CD1c-positive myeloid dendritic cell (primary cell): ENCODE measurements at regions not wholly inside any gene's neighbourhood (a gene's known extent, or its start where the extent isn't known, plus 50 kb on each side); places are given as distances from the start of the nearest gene placed in this dataset.

Experiments used
- DNase-seq: peaks from one replicate; pipeline ENCODE4 v3.0.0-alpha.2; 2016; ENCODE audit errors: extremely low spot score

DNA sequence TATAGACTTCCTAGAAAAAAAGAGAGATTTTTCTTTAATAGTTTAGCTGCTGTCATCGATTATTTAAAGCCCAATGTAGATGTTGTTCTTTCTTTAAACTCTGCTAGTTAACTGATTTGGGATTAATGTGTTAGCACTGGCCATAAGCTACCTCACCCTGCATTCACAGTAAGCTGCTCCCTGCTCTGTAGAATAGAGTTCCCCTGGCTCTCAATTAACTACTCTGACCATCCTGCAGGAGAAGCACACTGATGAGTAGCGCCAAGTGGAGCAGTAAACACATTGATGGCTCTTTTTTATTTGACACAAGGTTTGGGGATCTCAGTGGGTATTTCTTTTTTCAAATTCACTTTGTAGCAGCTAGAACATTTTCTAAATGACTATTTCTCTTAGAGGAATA, 807.9 kb upstream of the ZNF608 start:
- DNase-seq, result no peak

DNA sequence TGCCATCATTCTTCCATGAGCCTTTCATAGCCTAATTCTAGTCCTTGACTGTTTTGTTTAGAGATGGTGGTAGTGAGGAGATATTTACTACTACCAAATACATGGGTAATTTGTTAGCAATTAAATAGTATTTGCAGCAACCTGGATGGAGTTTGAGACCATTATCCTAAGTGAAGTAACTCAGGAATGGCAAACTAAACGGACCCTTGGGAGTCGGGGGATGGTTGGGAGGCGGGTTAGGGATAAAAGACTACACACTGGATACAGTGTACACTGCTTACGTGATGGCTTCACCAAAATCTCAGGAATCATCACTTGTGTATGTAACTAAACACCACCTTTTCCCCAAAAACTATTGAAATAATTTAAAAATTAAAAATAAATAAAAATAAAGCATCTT, 809.2 kb upstream of the ZNF608 start:
- DNase-seq, result no peak

DNA sequence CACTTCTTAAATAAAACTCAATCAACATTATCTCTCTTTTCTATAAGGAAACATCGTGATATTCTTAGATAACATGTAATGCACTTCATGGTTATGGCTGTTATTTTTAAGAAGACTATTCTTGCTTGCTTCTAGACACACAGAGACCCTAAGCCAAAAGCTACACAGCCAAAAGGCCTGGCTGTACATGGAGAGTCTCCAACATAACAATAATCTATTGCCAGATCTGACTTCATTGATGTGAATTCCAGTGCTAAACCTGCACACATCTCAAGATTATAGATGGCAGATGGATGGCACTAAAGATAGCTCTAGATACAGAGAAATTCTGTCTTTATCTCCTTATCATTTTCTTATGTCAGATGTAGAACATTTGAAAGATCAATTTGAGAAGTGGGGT, 811.6 kb upstream of the ZNF608 start:
- DNase-seq, result no peak

DNA sequence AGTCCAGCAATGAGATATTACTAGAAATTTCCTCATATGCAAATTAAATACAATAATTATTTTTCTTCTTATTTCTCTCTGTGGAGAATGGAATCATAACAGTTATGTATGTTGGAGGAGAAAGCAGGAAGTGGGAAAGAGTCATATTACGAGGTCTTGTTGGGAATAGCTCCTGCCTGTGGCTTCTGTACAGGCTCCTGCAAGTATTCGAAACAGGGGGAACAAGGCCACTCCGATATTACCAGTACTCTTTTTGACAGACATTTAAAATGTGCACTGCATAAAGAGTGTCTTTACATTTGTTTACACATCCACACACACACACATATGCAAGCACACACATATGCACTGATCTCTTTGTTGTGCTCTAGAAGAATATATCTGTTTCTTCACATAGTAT, 812.0 kb upstream of the ZNF608 start:
- DNase-seq, result no peak

DNA sequence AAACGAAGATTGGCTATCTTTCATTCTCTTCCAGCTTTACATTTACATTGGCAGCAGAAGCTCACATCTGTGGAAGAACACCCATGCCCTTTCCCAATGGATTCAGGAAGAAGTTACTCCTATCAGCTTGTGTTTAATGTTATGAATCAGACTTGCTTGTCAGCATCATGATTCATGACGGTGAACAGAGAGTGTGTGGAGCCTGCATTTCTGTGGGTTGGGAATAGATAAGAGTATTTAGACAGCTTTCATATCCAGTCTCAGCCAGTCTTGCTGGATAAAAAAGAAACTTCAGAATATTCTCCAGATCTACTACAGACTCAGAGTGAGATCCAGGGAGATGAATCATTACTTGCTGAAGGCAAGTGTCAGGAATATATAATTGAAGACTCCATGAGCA, 812.9 kb upstream of the ZNF608 start:
- DNase-seq, result no peak

DNA sequence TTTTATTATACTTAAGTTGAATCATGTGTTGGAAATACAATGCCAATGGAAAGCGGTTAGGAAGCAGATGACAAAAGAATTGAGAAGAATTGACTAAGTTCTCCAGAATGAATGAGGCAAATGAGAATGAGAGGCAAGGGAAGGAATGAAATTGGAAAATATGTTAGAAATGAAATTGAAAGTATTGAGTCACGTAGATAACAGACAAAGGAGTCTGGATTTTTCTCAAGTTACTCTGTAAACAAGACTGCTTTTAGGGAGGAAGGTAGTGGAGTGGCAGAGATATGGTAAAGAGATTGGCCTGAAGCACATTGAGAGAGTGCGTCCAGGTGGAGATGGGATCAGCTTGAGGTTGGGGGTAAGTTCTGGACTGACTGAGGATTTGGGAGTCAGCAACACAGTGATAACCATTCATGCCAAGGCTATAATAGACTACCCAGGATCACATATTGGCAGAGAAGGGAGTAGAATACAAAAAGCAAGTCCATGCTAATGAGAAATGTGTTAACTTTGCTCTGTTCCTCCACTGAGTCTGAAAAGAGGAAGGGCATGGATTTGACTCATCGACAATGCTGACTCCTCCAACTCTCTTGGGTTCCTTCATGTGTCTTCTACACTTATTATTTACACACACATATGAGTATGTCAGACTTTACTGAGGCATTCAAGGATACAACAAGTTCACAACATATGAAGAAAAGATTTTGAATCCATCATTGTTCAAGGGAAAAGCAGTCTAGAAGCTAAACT, 814.2 kb upstream of the ZNF608 start:
- no peak for DNase-seq

DNA sequence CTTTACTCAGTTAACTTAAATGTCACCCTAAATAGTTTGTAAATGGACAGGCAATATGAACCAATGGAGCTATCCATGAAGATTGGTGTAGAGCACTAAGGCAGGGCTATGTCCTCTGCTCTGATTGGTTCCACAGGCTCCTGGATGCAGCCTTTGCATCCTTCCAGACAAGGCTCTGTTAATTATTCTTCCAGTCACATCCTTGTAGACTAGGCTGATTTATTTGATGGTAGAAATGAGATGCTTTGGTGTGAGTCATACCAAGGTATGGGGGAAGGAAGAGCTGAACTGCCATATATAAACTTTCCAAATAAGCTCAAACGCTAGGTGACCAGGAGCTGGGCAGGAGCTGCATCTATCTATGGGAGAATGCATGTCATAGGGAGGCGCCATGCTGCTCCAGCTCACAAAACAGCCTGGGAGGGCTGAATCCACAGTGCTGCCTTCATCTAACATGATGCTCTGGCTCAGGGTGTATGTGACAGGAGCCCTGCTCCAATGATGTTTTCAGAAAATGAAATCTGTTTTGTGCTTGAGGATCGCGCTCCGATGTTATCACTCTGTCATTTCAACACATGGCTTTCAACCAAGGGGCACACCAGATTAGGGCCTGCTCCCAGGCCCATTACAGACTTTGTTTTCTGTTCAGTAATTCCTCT, 818.0 kb upstream of the ZNF608 start:
- no peak for DNase-seq

DNA sequence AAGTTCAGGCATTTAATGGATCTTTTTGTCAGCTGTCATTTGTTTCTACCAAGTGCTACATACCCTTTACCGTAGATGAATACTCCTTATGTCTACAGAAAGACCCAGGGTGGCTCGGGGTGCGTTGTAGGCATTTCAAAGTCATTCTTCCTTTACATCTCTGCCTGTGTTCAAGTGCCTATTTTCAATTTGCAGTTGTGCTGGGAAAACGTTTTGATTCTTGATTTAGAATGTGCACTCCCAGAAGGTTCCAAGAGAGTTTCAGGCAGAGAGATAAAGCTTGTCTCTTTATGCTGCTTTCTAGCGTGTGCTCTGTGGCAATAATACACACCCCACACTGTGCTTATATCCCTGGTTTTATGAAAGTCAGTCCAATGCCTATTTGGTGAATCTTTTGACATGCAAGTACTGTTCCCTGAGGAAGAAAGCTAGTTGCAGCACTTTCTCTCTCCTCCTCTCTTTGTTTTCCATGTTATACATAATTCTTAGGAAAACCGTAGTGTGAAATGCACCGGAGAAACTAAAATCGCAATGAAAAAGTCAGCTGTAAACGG, 828.1 kb upstream of the ZNF608 start:
- DNase-seq, result no peak

DNA sequence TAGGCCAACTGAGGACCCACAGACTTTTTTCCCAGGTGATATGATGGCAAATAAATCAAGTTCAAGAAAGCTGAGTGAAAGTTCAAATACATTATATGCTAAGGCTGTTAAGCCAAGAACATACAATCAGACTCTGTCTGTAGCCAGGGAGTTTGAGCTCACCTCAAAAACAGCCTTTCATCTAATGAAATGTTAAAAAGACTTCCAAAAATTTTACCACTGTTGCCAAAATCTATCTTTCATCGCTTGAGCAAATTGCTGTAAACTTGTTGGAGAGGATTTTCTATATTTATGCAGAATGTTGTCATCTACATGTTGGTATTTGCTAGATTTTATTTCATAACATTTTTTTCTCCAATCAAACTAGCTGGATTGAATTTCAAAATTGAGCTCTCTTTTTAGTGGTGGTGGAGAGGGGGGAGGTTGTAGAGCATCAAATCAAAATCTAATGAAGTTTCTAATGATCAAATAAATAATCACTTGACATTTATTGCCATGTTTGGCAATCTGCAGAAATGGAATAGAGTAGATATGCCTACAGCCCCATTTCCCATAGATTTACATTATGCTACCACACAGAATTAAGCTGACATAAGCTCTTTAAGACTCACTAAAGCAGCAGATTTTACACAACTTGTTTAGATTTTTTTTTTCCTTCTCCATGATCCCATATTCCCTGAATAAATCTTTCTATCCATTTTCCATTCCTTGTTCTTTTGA, 828.9 kb upstream of the ZNF608 start:
- DNase-seq, result no peak

DNA sequence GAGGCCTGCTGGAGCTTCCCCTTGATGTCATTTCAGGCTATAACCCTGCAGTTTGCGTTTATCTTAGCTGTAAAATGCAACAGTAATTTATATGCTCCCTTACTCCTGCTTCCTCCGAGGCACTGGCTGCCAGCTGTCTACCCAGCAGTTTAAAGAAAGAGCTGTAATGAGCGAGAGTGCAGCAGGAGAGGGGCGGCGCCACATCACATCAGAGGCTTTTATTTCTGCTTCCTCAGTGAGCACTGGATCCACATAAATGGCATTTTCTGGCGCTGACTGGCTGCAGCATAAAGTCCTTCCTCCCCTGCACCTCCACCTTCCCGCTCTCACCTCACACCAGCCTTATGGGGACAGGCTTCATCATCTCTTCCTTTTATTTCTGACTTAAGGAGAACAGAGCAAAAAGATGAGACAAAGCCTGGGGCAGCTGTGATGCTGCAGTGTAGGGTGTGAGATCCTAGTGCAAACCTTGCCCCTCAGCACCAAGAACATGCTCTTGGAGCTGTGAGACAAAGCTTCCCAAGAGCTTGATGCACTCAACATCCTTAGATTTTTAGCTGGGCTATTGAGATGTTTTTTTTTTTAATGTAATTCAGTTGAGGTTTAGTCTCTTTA, 829.6 kb upstream of the ZNF608 start:
- no peak for DNase-seq

DNA sequence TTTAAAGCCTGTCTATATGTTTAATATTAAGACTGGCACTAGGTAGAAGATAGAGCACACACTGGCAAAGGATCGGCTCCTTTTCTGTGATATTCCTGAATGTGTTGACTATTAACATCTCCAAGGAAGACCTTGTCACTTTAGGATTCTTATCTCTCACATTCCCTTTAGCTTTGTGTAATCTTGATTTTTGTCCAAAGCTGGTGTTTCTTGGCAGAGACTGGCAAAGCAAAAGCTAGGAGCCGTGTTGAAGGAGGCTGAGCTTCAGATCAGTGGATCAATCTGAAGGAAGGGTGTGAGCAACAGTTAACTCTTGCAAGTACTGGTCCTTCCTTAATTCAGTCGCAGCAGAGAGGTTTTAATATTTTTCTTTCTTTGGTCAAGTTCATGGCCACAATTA, 830.4 kb upstream of the ZNF608 start:
- no peak for DNase-seq

DNA sequence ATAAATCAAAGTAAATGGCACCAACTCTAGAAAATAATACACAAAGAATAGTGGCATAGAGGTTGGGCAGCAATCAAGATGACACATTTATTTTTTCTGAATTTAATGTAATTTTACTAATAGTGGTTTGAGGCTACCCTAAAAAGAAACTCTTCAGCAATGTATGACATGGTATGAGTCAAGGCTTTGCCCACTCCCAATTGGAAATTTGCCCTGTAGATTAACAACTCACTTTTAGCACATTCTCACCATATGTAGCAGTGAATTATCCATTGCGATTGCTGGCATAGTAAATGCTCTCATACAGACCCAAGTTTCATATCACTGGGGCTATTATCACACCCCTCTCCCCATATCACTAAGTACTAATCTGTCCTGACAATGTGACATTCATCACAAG, 832.1 kb upstream of the ZNF608 start:
- no peak for DNase-seq

DNA sequence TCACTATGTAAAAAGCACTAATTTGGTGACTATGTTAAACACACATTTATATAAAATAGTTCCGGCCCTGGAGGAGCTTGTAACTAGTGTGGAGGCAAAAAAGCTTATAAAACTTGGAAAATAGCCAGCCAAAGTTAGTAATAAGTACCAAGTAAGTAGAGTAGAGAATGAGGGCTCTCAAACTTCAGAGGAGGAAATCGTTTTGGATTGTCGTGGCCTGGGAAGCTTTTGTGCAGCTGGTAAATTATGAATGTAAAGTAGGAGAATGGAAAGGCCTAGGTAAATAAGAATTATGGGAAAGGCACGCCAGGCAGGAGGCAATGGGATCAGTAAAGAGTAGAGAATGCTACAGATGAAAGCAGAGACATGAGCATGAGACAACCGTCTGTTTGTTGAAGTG, 832.7 kb upstream of the ZNF608 start:
- DNase-seq, result no peak

DNA sequence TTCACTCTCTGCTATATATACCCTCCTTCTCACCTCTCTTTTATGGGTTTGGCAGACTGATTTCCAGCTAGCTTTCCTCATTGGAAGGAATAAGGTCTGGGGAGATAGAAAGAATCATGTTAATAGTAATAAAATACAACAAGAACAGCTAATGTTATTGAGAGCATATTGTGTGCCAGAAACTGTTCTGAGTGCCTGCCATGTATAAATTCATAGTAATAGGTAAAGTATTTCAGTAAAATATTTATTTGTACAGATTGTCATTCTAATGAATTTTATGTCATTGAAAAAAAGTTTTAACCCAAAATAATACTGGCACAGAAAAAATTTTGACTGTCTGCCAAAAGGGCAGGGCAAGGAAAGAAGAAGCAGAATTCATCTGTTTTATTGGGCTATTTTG, 834.9 kb upstream of the ZNF608 start:
- no peak for DNase-seq

DNA sequence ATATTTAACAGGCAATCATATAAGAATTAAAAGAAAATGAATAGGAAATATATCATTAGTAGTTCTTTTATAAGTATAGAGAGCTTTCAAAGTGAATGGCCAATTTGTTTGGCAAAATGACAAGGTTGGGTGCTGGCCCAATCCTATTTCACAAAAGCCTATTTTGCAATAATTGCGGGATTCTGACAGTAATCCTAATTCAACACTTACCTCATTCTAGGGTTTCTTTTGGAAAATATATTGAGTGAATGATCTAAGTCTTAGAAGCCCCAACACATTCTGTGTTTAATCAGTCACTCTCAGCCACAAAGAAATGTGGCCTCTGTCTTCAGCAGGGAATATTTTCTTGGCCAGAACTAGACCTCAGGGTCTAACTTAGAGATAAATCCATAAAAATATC, 835.9 kb upstream of the ZNF608 start:
- no peak for DNase-seq

DNA sequence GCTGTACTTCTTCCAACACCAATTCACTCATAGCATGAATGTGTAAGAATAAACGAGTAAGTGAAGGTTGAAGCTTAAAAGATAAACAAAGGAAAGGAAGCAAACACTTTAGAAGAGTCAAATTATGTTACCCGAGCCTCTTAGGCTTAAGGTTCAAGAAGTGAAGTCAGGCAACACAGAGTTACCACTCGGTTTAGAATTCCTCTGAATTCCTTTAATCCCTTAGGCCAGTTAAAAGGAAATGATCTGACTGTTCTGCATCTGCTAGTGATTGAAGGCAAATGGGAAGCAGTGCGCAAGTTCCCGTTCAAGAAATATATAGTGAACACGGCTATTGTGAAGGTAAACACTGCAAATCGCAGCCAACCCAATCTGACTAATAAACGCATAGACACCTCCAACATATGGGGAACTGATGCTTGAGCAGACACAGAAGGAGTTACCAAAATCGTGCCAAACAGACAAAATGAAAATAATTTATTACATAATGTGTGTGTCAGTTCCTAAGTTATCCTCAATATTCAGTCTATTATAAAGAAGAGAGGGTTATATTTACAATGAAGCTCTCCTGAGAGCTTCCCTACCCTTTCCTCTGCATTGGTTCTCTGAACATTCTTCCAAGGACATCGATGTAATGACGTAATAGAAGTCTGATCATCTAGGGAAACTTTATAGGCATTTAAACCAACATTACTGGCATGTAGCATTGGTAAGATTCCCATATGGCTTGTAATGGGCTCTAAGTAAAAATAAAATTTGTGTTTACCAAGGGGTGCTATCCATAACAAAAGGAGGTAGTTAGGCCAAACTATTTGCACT, 837.1 kb upstream of the ZNF608 start:
- DNase-seq, result no peak

DNA sequence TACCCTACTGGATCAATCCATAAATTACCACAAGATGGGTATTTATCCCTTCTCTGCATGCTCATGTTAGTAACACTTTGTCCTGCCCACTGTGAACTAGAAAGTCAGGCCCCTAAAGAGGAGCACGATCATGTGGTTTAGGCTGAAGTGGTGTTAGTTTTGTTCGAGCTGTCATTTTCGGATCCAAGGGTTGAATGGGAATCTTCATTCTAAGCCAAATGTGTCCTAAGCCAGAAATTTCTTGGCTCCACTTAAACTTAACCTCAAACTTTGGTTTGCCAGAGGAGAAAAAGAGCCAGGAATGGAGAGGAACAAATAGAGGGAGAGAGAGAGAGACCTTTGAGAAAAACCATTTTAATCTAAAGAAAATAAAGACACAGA, 837.7 kb upstream of the ZNF608 start:
- no peak for DNase-seq

DNA sequence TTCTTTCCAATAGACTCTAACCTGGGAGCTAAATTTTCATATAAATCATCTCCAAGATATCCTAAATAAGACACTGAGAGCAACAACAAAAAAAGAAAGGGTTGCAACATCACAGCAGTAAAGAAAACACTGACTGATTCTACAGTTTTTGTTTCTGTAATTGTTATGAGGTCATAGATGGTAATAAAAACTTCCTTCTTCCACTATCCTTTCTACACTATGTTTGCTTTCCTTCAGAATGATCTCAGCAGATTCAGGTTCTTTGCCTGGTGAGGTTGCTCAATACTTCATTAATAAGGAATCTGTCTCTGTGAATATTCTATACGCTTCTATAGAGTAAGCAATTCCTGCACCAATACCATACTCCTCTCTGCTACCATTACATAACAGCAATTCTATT, 835.6 kb upstream of the GRAMD2B start:
- DNase-seq, result no peak

DNA sequence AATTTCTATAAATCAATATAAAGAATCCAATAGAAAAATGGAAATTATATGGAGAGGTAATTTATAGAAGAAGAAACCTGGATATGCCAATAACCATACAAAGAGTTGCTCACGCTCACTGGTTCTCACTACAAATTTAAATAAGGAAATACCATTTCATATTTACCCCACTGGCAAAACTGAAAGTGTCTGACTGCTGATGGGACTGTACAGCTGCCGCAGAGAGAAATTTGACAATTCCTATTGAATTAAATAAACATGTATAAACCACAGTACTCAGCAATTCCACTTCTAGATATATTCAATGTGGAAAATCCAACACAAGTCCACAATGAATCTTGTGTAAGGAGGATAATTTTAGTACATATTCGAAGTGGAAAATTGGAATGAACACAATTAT, 830.4 kb upstream of the GRAMD2B start:
- DNase-seq, result no peak

DNA sequence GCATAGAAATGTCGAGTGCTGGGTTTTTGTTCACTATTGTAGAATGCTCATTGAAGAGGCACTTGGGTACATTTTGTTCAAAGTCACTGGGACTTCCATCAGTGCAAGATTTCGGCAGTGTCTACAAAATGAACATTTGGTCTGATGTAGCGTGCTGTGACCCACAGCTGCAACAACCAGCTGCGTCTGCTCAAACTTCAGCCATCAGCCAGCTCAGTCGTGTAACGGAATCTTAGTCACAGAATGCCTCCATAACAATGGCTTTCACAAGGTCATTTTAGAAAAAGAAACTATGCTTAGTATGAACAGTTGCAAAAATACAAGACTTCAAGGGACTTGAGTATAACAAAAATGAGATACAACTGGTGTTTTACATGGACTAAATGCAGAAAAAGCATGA, 828.1 kb upstream of the GRAMD2B start:
- DNase-seq, result no peak

DNA sequence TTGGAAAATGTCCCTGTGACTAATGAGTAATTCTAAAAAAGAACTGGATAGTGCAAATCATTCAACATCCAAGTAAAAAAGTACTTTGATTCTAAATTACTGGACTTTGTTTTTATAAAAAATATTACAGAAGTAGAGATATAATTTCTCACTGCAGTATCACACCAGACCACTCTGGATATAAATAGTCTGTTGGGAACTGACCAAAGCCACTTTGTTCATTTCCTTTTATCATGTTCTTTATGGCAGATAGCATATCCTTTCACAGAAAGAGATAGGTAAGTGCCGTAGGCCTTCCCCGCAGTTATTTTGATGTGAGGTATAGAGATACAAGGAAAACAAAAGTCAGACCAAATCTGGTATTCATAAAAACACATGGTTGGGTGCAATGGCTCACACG, 827.4 kb upstream of the GRAMD2B start:
- no peak for DNase-seq

DNA sequence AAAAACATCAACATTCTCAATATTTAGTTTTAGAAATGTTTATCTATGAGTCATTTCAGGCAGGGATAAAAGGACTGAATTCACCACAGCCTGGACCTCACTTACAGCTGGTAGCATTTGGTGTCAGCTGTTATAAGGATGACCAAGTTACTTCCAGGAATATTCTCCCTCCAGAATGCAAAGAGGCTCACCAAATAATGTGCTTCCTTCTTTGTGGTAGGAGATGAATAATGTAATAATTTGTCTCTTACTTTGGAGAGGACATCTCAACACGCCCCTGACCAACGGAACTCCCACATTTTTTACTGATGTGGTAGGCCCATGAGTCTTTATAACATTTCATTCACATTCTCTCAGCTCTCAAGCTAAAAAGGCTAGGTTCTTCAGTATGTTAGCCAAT, 825.9 kb upstream of the GRAMD2B start:
- DNase-seq, result no peak
